ENCODE measurements at regions not wholly inside any gene's neighbourhood (a gene's known extent, or its start where the extent isn't known, plus 50 kb on each side); places are given as distances from the start of the nearest gene placed in this dataset.

GRCh38 chr11:70764356-70764905, 366.1 kb downstream of the CTTN start:
- TF ChIP-seq CTCF (conservative IDR thresholded peaks at IDR 0.05 in 1 of 2, IDR thresholded peaks at IDR 0.05 in 1 of 2; ENCODE audit: low read depth in 1 of 2, low read length in 2 of 2) (no peak), EZH2 (IDR thresholded peaks at IDR 0.05; ENCODE audit: low read length, missing control alignments) (no peak)
